Karpas-422 (cell line): ENCODE measurements at regions not wholly inside any gene's neighbourhood (a gene's known extent, or its start where the extent isn't known, plus 50 kb on each side); places are given as distances from the start of the nearest gene placed in this dataset.

Source experiments
- DNase-seq: peaks from one replicate; pipeline ENCODE4 v3.0.0-alpha.2; 2015
- H2AFZ ChIP-seq: fragments of 200-600 bp; sonication (generic); 2 replicates; pipeline ENCODE4 v1.6.1; 2014; ENCODE audit warnings: antibody characterized with exemption, low read length, mixed read lengths
- H3K27ac ChIP-seq: fragments of 200-600 bp; sonication (generic); 2 replicates; pipeline ENCODE4 v1.5.1; 2014; ENCODE audit warnings: mild to moderate bottlenecking, low read length, moderate library complexity
- H3K27me3 ChIP-seq: fragments of 200-600 bp; sonication (generic); 2 replicates; pipeline ENCODE4 v1.6.1; 2014; ENCODE audit warnings: low read length, mixed read lengths
- H3K36me3 ChIP-seq: fragments of 200-600 bp; sonication (generic); 2 replicates; pipeline ENCODE4 v1.6.1; 2014; ENCODE audit warnings: low read length, mixed read lengths; ENCODE audit not compliant: insufficient read depth
- H3K4me1 ChIP-seq: fragments of 200-600 bp; sonication (generic); 2 replicates; pipeline ENCODE4 v1.6.1; 2014; ENCODE audit warnings: mild to moderate bottlenecking, low read length, mixed read lengths
- H3K4me2 ChIP-seq: fragments of 200-600 bp; sonication (generic); 2 replicates; pipeline ENCODE4 v1.6.1; 2014; ENCODE audit warnings: low read length, low read depth, mild to moderate bottlenecking; ENCODE audit not compliant: poor library complexity, severe bottlenecking
- H3K4me3 ChIP-seq: fragments of 200-600 bp; sonication (generic); 2 replicates; pipeline ENCODE4 v1.5.1; 2014; ENCODE audit warnings: mild to moderate bottlenecking, antibody characterized with exemption, low read length, mixed read lengths
- H3K79me2 ChIP-seq: fragments of 200-600 bp; sonication (generic); 2 replicates; pipeline ENCODE4 v1.6.1; 2014; ENCODE audit warnings: mild to moderate bottlenecking, low read length, mixed read lengths
- H3K9ac ChIP-seq: fragments of 200-600 bp; sonication (generic); 2 replicates; pipeline ENCODE4 v1.6.0; 2014; ENCODE audit warnings: low read length
- H3K9me2 ChIP-seq: fragments of 200-600 bp; sonication (generic), shearing (Covaris generic); replicated peaks from 2 replicates; pipeline ENCODE4 v1.6.0; 2014; ENCODE audit warnings: mild to moderate bottlenecking, low read length, moderate library complexity; ENCODE audit not compliant: insufficient read depth
- H3K9me3 ChIP-seq: fragments of 300-700, 200-600 bp; sonication (generic); 2 replicates; pipeline ENCODE4 v1.6.1; 2014; ENCODE audit warnings: low read length, mixed read lengths
- H4K20me1 ChIP-seq: fragments of 200-600 bp; sonication (generic); 2 replicates; pipeline ENCODE4 v1.6.1; 2014; ENCODE audit warnings: mild to moderate bottlenecking, antibody characterized with exemption, low read length, low read depth; ENCODE audit not compliant: insufficient read depth

GRCh38 chr4:116530048-116530447, 555.3 kb downstream of the TRAM1L1 start:
- Histone ChIP-seq H3K9me2 (no peaks in the 10 kb centered on the region), H3K36me3 (no peaks in the 10 kb centered on the region), H3K9ac (no peak overlapping the region), H3K4me2 (no peak overlapping the region), H3K9me3 (peaks cover 8% of the 10 kb centered on the region), H3K79me2 (no peaks in the 10 kb centered on the region), H4K20me1 (no peaks in the 10 kb centered on the region), H3K27me3 (no peaks in the 10 kb centered on the region), H3K4me1 (no peaks in the 10 kb centered on the region), H3K4me3 (no peak overlapping the region), H3K27ac (no peak overlapping the region), H2AFZ (no peak overlapping the region)
- no peak for DNase-seq

GRCh38 chr4:116529129-116529528, 556.2 kb downstream of the TRAM1L1 start:
- Histone ChIP-seq H2AFZ (no peak overlapping the region), H3K27ac (no peak overlapping the region), H3K9me2 (no peaks in the 10 kb centered on the region), H3K4me3 (no peak overlapping the region), H3K9me3 (peaks cover 12% of the 10 kb centered on the region), H3K27me3 (no peaks in the 10 kb centered on the region), H3K9ac (no peak overlapping the region), H4K20me1 (no peaks in the 10 kb centered on the region), H3K4me1 (no peaks in the 10 kb centered on the region), H3K4me2 (no peak overlapping the region), H3K79me2 (no peaks in the 10 kb centered on the region), H3K36me3 (no peaks in the 10 kb centered on the region)
- DNase-seq: no peak

DNA sequence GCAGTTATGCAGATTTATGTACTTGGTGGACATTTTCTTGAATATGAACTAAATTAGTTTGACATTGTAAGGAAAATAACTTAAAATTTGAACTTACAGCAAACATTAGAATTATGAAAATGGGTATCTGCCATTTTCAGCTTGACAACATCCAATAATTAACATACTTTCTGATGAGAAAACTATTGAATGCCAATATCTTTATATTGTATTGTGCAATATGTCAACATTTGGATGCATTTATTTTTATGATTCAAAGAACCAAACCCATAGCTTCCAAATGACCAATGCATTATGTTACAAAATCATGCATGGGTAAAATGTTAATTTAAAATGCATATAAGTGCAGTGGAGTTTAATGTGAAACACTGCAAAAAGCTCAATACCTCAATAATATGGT, 562.5 kb downstream of the TRAM1L1 start:
- Histone ChIP-seq H3K9ac (no peak overlapping the region), H3K27ac (no peak overlapping the region), H3K4me2 (no peak overlapping the region), H4K20me1 (no peaks in the 10 kb centered on the region), H2AFZ (no peak overlapping the region), H3K4me1 (no peaks in the 10 kb centered on the region), H3K9me2 (no peaks in the 10 kb centered on the region), H3K27me3 (no peaks in the 10 kb centered on the region), H3K9me3 (peaks cover 18% of the 10 kb centered on the region), H3K36me3 (no peaks in the 10 kb centered on the region), H3K79me2 (no peaks in the 10 kb centered on the region), H3K4me3 (no peak overlapping the region)
- no peak for DNase-seq

DNA sequence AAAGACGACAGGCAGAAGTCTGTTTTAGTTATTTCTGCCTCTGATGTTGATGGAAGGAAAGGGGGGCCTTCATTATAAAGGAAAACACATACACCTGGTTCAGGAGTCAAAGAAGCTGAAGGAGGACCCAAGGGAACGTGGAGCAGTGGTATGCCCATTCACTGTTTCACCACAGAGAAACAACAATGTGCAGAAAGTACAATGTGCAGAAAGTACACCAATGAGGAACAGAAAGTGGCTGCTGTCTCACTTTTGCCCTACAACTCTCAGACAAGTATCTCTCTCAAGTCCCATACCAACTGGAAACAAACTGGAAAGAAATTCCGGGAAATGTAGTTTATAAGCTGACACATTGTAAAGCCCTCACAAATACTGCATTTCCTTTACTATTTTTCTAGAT, 564.5 kb downstream of the TRAM1L1 start:
- Histone ChIP-seq H3K27me3 (no peaks in the 10 kb centered on the region), H3K36me3 (no peaks in the 10 kb centered on the region), H4K20me1 (no peaks in the 10 kb centered on the region), H3K27ac (no peak overlapping the region), H2AFZ (no peak overlapping the region), H3K9me2 (no peaks in the 10 kb centered on the region), H3K9me3 (peaks cover 13% of the 10 kb centered on the region), H3K9ac (no peak overlapping the region), H3K4me2 (no peak overlapping the region), H3K4me1 (no peaks in the 10 kb centered on the region), H3K4me3 (no peak overlapping the region), H3K79me2 (no peaks in the 10 kb centered on the region)
- DNase-seq: no peak

- Histone ChIP-seq H3K9me2 (no peaks in the 10 kb centered on the region), H3K4me3 (no peak overlapping the region), H3K27ac (no peak overlapping the region), H3K79me2 (no peaks in the 10 kb centered on the region), H3K9me3 (peaks cover 4% of the 10 kb centered on the region), H4K20me1 (no peaks in the 10 kb centered on the region), H2AFZ (no peak overlapping the region), H3K4me2 (no peak overlapping the region), H3K36me3 (no peaks in the 10 kb centered on the region), H3K27me3 (no peaks in the 10 kb centered on the region), H3K9ac (no peak overlapping the region), H3K4me1 (no peaks in the 10 kb centered on the region)
- no peak for DNase-seq
Observed at GRCh38 chr4:116516711-116517110, 568.7 kb downstream of the TRAM1L1 start.

DNA sequence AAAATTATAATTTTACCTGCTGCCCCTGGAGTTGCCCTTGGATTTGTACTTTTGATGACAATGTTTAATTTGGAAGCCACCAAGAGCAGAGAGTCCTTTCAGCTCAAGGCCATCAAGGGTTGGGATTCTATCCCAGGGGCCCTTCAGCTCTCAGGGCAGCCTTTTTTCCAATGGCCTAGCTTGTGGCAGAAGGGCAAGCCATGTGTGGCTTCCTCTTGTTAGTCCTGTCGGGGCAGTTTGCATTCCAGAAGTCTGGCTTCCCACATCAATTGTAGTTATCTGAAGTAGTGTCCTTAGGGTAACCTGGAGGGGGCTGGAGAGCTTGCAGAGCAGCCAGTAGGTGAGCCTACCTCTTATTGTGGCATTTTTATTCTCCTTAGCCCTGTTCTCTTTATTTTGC, 569.4 kb downstream of the TRAM1L1 start:
- no peak overlapping the region for H2AFZ ChIP-seq
- no peaks in the 10 kb centered on the region for H3K27me3 ChIP-seq
- H3K79me2 ChIP-seq: no peaks in the 10 kb centered on the region
- H3K4me1 ChIP-seq: no peaks in the 10 kb centered on the region
- peaks cover 4% of the 10 kb centered on the region for H3K9me3 ChIP-seq
- H4K20me1 ChIP-seq: no peaks in the 10 kb centered on the region
- H3K9me2 ChIP-seq: no peaks in the 10 kb centered on the region
- H3K4me2 ChIP-seq: no peak overlapping the region
- H3K27ac ChIP-seq: no peak overlapping the region
- H3K4me3 ChIP-seq: no peak overlapping the region
- H3K36me3 ChIP-seq: no peaks in the 10 kb centered on the region
- H3K9ac ChIP-seq: no peak overlapping the region
- no peak for DNase-seq

DNA sequence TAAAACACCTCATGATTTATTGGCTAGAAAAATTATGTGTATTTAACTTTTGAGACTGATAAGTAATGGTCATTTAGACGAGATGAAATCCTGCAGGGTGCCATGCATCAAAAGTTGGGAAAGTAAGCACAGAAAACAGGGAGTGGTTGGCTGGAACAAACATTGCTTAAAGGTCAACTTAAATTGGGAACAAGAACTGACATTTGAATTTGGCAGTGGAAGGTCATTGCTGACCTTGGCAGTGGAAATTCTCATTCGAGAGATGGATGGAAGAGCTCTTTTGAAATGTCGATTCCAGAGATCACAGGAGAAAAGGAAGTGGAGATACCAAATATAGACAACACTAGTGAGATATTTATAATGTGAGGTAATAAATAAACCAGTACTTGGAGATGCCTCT, 572.8 kb downstream of the TRAM1L1 start:
- no peaks in the 10 kb centered on the region for H3K79me2 ChIP-seq
- no peaks in the 10 kb centered on the region for H3K36me3 ChIP-seq
- H3K27me3 ChIP-seq: no peaks in the 10 kb centered on the region
- no peak for DNase-seq
- no peaks in the 10 kb centered on the region for H4K20me1 ChIP-seq
- peaks cover 6% of the 10 kb centered on the region; the same call in 1 of the 2 replicates for H3K9me3 ChIP-seq
- H3K4me3 ChIP-seq: no peak overlapping the region
- H3K4me2 ChIP-seq: no peak overlapping the region
- H3K4me1 ChIP-seq: no peaks in the 10 kb centered on the region
- no peak overlapping the region for H3K27ac ChIP-seq
- H2AFZ ChIP-seq: no peak overlapping the region
- H3K9me2 ChIP-seq: no peaks in the 10 kb centered on the region; the same call in 1 of the 2 replicates
- no peak overlapping the region for H3K9ac ChIP-seq

DNA sequence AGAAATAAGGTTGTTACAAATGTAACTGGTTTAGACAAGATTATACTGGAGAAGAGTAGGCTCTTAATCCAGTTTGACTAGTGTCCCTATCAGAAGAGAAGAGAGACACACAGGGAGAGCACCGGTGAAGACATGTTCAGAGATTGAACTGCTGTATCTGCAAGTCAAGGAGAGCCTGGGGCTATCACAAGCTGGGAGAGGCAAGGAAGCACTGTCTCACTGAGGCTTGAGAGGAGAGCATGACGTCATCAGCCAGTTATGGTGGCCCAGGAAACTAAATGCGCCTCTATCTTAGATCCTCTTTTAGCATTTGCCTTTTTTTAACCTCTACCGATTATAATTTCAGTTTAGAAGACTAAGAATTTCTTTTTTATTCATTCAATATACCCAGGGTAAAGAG, 583.4 kb downstream of the TRAM1L1 start:
- Histone ChIP-seq H4K20me1 (no peaks in the 10 kb centered on the region), H3K9me3 (peaks cover 7% of the 10 kb centered on the region; the same call in 1 of the 2 replicates), H3K4me1 (no peaks in the 10 kb centered on the region), H3K79me2 (no peaks in the 10 kb centered on the region), H3K4me3 (no peak overlapping the region), H2AFZ (no peak overlapping the region), H3K27ac (no peak overlapping the region), H3K36me3 (no peaks in the 10 kb centered on the region), H3K9ac (no peak overlapping the region), H3K9me2 (no peaks in the 10 kb centered on the region), H3K27me3 (no peaks in the 10 kb centered on the region), H3K4me2 (no peak overlapping the region)
- DNase-seq: no peak

DNA sequence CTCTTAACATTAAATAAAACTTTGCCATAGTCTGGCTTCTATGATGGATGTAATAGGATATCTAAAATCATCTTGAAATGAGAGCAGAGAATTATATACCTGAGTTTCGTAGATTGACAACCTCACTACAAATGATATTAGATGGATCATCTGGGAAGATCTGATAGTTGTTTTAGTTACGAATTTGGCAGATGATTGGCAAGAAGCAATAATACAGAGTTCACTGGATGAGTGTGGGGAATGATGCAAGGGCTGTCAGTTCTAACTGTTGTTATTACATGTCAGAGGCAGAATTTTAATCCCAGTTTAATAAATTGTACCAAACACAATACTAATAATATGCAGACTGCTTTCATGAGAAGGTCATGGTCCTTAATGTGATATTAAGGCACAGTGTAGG, 585.2 kb downstream of the TRAM1L1 start:
- Histone ChIP-seq H4K20me1 (no peaks in the 10 kb centered on the region), H3K4me2 (no peak overlapping the region), H3K36me3 (no peaks in the 10 kb centered on the region), H3K27ac (no peak overlapping the region), H3K9ac (no peak overlapping the region), H3K4me3 (no peak overlapping the region), H3K9me2 (no peaks in the 10 kb centered on the region), H3K79me2 (no peaks in the 10 kb centered on the region), H3K4me1 (no peaks in the 10 kb centered on the region), H3K9me3 (peaks cover 9% of the 10 kb centered on the region; the same call in 1 of the 2 replicates), H2AFZ (no peak overlapping the region), H3K27me3 (no peaks in the 10 kb centered on the region)
- no peak for DNase-seq
